Dermis blood vessel endothelial cell (primary cell): ENCODE measurements at regions not wholly inside any gene's neighbourhood (a gene's known extent, or its start where the extent isn't known, plus 50 kb on each side); places are given as distances from the start of the nearest gene placed in this dataset.
"Not testable (repeated sequence)": the region's sequence is repeated elsewhere in the genome, so short reads cannot be mapped to it uniquely, and the experiment has no call there.

ENCODE experiments used
- DNase-seq: peaks from one replicate; pipeline ENCODE4 v3.0.0; 2010

DNA sequence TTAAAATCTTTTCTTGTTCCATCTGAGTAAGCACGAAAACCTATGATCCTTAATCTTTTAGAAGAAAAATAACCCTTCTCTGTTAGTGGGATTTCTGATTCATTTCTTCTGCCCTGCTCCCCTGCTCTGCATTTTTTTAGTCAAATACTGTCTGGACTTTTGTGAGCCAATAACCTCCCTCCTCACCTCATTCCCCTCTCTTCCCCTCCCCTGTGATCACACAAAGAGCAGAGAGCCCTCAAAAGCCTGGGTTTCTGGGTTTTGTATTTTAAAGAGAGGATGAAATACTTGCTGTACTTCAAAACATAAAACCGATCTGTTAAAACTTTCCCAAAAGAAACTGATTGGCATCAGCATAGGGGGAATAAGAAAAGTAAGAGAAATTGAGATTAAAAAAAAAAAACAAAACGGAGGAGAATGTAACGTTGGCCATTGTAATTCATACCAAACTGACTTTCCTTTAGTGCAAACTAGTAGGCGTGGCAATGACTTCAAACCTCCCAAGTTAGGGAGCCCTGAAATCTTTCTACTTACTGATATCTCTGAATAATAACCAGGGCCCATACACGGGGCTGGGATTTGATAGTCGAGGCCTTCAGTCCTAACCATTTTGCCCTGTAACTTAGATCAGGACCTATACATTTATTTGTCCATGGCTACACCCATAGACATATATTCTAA lies 232.9 kb downstream of the TM9SF2 start:
- no peak for DNase-seq

DNA sequence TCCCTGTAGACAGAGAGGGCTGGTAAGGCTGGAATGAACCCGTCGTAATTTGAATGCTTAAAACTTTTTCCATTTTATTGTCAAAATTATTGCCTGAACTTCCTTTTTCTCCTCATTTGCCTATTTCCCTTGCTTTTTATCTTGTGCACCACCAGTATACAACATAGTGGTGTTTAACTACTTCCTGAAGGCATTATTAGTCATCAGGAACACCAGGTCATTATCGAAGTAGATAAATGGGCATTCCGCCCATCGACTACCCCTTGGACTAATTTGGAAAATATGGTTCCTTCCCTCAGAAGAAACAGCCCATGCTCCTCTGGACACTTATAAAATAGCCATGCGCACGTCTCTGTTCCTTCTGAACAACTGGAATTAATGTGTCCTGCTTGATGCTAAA lies 232.1 kb downstream of the TM9SF2 start:
- peak; percentile 3 for DNase-seq

DNA sequence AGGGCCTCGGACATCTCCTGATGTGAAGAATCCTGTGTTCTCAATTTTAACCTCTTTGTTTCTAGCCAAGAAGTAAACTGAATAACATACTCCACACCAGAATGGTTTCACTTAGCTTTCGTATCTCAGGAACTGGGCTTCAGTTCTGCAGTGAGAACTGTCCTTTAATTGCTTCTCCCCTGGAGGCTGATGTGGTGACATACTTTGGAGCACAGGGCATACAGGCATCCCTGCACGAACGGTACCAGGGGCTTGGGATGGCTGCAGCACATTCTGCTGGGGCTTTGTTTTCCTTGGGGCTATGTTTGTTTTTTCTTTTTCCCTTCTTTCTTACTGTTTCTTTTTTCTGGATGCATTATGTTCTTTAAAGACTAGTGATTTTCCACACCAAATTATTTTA lies 230.5 kb downstream of the TM9SF2 start:
- no peak for DNase-seq

DNA sequence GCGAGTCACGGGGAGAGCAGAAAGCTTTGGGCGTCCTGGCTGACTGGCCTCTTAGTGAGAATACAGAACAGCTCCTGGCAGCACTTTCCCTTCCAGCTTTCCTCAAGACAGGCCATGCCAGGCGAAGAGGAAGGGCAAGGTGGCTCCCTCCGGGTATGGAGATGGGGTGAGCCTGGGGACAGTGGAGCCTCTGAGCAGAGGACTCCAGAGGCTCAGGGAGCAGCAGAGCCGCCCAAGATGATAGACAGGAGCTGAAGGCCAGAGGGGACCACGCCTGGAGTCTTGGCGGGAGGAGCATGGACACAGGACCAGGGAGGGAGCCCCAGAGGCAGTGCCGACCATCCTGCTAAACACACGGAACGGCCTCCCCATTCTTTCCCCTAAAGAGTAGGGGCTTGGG lies 229.1 kb downstream of the TM9SF2 start:
- DNase-seq, result no peak

DNA sequence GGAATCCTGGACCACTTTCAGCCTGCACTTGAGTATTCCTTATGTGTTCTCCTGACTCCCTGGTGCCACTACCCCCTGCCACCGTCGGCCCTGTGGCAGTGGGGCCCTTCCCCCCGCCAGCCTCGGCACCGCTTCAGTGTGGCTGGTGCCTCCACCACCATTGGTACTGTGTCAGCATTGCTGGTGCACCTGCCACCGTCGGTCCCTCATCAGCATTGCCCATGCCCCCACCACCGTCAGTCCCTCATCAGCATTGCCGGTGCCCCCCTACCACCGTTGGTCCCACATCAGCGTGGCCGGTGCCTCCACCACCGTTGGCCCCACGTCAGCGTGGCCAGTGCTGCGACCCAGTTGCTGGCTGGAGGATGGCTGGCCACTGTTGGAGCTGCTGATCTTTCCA lies 228.5 kb downstream of the TM9SF2 start:
- no peak for DNase-seq

DNA sequence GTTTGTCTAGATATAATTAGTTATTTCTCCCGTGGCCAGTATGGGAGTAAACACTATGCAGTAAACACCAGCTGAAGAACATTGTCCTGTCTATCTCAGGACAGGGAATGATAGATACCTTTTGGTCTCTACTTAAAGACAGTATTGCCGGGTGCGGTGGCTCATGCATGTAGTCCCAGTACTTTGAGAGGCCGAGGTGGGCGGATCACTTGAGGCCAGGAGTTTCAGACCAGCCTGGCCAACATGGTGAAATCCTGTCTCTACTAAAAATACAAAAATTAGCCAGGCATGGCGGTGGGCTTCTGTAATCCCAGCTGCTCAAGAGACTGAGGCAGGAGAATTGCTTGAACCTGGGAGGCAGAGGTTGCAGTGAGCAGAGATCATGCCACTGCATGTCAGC lies 226.4 kb downstream of the TM9SF2 start:
- DNase-seq, result not testable (repeated sequence)

DNA sequence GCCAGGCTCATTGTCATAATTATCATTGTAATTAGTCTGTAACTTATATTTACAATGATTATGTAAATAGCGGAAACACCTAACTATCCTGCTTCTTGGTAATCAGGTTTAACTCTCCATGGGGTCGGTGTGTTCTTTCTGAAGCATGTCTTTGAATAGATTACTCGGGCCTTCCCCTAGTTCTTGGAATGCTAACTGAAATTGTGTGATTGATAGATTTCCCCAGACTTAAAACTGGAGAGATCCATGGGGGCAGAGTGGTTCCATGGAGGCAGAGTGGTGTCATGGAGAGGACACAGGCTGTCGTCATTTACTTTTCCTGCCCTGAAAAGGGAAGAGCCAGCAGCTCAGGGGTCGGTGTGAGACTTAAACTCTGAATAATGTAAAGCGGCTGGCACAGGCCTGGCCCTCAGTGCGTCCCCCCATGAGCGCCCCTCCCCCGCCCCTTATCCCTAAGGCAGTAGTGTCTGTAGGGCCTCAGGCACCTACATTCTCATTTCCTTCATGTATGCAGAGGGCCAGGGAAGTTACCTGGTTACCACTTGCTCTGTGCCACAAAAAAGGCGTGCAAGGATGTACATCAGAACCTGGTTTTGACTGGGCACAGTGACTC lies 225.1 kb downstream of the TM9SF2 start:
- DNase-seq, result no peak

DNA sequence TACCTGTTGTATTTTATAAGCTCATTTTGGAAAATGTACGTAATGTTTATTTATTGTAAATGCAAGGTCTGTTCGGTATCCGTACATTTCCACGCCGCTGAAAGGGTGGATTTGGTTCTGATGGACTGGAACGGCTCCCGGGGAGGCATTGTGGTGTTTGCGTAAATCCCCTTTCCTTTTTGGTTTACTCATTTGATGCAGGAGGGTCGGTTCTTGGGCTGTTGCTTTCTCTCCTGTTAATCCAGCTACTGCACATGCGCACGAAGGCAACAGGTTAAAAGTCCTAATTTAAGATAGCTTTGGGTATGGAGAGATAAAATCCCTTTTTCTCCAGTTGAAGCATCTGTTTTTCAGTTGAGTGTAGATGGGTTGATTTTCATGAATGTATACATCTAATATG lies 224.4 kb downstream of the TM9SF2 start:
- no peak for DNase-seq

DNA sequence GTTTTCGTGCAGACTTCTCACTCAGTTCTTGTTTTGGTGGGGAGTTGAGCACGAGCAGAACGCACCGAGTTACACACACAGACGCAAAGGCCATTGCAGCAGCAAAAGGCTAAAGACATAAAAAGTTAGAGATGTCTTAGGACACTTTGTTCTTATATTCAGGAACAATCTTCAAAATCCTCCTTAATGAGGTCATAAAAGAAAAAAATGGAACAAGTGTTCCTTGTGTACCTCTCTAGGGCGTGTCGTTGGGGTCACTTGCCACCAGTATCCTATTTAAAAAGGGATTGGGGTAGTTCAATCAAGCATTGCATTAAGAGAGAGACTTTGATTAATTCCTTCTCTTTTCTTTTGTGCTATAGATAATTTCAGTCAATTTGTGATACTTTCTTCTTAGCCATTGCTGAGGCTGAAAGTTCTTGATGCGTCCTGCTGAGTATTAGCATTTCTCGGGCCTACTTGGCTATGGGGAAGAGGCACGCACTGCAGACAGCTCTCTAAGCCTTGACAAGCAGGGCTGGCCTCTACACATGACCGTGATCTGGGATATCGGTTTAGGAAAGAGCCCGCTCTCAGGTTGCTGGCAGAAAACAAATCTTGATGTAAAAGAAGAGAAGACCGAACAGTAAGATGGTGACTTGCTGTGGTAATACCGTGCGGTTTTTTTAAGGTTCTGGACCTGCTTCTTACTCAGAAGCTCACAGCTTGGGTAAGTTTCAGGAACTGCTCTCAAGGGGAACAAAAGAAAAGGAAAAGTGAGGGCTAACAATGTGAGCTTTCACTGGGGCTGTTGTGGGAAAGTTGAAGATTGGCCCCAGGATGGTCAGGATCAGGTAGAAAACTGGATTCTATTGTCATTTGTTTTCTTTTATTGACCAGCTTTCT lies 223.6 kb downstream of the TM9SF2 start:
- no peak for DNase-seq

DNA sequence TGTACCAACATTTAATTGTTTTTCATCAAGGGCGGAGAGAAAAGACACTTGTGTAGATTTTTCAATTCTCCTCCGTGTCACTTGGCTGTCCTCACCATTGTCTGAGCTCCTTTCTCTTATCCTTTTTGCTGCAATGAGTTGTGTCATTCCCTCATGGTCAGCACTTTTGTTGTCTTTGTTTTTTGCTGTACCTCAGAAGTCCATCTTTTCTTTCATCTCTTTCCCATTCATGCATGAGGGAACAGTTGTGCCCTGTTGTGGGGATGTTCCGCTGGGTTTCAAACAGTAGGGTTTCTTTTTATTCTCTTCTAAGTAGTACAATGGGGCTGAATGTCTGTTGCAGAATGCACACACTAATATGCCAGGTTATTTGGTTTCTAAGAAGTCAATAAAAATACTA lies 222.6 kb downstream of the TM9SF2 start:
- no peak for DNase-seq

DNA sequence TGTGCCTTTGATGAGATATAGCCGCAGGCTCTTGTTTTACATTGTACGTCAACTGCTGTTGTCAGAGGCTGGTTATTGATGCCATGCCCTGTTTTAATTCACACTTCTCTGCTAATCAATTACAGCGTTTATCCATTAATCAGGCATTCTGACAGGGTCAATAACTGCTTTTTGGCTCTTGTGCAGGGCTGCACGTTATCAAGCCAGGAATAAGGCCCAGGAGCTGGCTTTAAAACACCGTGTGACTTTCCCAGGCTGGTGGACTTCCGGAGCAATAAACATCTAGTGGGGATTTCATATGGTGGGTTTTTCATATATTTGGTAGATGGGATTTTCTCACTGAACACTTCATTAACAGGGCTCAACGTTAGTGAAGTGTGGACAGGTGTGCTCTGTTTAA lies 221.7 kb downstream of the TM9SF2 start:
- no peak for DNase-seq

DNA sequence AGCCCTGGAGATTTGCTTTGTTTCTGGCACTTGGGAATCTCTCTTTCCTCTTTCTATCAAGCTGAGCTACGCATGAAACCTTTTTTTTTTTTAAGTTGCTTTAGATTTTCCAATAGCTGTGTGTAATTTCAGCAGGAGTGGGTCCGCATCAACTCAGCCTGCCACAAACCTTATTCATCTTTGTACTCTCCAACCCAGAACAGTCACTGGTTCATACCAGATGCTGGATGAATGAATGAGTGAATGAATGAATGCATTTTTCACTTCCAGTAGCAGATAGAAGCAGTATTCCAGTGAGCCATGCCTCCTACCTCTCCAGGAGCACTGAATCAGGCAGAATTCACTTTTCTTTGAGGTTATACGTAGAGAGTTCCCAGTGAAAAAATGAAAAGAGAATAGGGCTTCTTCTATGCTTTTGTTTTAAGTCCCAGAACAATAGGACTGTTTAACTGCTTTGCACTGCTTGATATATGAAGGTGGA lies 221.1 kb downstream of the TM9SF2 start:
- no peak for DNase-seq

DNA sequence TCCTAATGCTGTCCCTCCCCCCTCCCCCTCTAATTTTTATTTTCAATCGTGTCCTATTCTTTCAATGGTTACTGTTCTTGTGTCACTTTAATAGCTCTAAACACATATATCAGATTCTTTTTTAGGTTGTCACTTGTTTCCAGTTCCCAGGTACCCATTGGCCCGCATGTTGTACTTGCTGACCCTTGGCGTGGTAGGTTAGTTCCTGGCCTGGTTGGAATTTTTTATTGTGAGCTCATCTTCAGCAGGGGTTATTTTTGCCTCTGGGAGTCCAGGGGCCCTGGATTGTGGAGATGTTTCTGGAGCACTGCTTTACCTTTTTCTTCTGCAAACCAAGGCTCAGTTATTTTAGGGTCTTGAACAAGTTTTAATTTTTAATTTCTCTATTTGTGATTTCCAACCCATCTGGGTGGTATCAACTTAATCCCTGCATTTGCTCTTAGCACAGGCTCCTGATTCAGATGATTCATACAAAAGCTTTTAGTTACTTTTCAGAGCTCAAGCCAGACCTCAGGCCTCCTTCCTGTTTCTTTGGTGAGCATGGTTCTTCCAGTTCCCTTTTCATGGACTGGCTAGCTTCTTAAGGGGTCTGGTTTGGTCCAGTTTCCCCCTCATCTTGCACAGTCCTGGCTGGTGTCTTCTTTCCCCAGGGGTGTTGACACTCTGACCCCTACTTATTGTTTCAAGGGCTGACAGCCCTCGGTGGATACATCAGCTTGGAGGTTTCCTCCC lies 220.5 kb downstream of the TM9SF2 start:
- no peak for DNase-seq

DNA sequence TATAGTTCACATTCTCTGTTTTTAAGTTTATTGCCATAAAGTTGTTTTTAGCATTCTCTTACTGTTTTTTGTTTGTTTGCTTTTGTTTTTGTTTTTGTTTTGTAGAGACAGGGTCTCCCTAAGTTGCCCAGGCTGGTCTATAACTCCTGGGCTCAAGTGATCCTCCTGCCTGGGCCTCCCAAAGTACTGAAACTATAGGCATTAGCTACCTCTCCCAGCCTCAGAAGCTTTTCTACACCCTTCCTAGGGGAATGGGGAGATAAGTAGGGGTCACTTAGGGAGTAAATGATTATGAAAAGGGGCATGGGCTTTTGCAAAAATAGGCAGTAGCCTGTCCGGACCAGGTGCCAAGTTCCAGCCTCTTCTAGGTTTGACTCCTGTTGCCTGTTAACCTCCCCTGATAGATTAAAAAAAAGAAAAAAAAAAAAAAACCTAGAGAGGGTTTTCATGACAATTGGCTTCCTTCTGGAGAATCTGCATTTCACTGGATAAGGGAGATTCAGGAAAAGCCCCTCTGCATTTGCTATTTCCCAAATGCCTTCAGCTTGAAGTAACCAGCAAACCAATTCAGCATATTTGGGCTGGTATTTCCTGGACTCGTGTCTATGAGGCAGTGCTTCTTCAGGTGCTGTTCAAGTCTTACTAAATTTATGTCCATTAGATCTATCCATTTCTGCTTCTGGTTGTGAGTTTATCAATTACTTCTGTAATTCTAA lies 216.8 kb downstream of the TM9SF2 start:
- DNase-seq, result no peak

DNA sequence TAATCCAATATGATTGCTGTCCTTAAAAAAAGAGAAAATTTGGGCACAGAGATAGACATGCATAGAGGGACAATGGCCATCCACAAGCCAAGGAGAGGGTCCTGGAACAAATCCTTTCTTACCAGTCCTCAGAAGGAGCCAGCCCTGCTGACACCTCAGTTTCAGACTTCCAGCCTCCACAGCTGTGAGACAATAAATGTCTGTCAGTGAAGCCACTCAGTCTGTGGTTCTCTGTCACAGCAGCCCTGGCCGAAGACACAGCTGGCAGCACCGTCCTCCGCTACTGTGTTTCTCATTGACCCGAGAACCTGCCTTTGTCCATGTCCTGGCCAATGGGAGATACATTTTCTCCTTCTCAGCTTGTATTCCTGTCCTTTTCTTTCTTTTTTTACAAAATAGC lies 207.9 kb downstream of the TM9SF2 start:
- no peak for DNase-seq

DNA sequence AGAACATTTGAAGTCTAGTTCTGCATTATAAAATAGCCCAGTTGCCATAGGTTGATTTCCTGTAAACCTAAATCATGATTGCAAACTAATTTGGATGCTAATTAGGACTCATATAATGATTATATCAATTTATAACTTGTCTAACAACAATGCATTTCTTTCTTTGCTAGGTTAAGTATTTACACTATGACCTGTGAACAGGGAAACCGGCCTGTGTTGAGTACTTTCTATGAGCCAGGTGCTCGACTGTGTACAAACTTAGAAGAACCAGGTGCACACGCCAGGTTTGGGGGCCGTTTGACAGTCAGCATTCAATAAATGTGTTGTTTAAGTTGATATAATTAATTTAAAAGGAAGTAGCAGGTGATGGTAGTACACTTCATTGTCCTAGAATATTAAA lies 203.1 kb downstream of the TM9SF2 start:
- DNase-seq, result no peak

DNA sequence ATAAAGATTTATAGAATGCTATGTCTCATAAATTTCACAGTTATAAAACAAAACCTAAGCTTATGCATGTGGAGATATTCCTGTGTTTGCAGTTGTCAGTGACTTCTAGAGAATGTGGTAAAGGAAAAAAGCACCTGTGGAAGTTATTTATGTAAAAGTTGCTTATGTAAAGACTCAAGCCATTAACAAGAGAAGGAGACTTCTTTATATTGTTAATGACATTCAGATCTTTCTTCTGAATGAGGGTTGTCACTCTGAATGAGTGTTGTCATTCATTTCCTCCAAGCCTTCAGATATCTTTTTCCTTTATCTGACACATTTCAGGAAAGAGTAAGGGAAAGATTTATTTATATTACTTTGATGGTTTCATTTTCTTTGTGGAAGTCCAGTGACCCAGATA lies 202.6 kb downstream of the TM9SF2 start:
- no peak for DNase-seq

DNA sequence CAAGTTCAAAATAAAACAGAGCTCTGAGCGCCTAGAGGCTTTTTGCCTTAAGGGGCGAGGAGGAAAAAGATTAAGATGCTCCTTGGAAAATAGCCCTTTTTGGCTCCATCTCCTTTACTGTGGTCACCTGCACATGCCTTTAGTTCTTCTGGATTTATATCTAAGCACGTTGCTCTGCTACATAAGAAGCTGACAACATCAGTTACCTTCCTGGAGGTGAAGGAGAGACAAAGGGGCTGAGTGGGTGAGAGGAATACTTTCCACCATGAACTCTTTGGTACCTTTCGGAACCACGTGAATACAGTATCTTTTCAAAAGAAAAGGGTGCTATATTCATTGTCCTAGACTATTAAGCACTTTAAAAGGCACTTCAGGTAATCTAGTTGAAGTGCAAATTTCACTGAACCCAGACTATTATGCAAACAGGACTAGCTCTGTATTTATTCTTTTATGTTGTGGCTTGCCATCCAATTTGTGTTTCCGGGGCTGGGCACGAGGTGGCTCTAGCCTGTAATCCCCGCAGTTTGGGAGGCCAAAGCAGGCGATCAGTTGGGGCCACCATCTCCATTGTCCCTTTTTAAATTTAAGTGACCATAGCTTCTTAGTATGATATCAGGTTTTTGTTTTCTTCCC lies 201.5 kb downstream of the TM9SF2 start:
- DNase-seq, result no peak

DNA sequence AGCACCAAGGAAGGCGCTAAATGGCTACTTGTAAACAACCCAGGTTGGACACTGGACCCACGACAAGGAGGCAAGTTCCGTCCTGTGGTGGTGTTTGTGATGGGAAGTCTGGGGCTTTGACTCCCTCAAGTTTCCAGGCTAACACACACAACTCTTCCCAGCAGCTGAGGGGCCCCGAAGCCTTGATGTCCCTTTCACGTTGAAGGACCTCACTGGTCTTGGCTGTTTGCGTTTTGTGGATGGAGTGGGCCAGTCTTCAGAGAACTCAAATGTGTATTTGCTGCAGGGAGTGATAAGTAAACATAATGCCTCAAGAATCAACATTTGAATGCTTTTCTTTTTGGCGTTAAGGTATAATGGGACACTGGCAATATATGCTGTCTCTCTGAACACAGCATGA lies 199.2 kb downstream of the TM9SF2 start:
- DNase-seq, result no peak

DNA sequence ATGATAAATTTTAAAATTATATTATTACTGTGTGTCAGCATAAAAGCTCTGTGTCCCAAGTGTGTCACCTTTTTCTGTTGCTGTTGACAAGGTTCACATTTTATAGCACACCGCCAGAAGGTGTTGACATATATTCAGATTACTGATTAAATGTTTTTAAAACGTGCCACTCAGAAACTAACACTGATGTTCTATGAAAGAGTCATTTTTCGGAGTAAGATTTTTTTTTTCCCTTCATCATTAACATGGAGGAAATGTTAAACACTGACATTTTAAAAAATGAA lies 197.5 kb downstream of the TM9SF2 start:
- no peak for DNase-seq

DNA sequence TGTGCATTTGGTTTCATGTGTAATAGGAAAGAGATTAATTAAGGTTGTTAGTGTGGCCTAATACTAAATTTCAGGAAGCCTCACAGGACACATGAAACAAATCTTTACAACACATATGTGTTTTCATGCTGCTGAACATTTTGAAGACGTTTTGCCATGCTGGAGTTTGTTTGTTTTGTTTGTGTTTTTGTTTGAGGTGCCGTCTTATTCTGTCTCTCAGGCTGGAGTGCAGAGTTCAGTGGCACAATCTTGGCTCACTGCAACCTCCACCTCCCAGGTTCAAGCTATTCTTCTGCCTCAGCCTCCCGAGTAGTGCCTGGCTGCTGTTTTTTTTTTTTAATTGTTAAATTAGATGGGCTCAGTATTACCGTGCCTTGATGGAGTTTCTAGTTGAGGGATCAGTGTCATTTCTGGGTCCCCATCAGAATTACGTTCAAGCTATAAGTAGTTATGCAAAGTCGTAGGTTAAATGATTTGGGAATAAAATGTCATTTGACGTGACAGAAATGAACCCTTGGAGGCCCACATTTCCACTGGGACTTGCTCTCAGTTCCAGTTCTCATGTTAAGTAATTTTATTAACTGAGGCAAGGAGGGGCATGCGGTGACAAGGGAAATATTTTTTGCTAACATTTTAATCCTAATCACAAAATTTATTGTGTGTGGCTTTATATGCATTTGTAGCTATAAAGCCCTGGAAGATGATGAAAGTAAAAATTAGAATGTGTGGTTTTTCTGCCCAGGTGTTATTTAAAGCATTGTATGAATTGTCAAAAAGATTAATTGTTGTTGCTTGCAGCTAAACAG lies 196.9 kb downstream of the TM9SF2 start:
- no peak for DNase-seq
